CD4-positive, alpha-beta T cell treated with Interleukin-15 for 1 hour (primary cell): ENCODE measurements at regions not wholly inside any gene's neighbourhood (a gene's known extent, or its start where the extent isn't known, plus 50 kb on each side); places are given as distances from the start of the nearest gene placed in this dataset.
"Not testable (repeated sequence)": the region's sequence is repeated elsewhere in the genome, so short reads cannot be mapped to it uniquely, and the experiment has no call there.

Experiments
- DNase-seq: peaks from one replicate; pipeline ENCODE4 v3.0.0-alpha.2; 2020

- DNase-seq = no peak
These were observed 148.0 kb upstream of the SLC6A11 start for GRCh38 chr3:10667901-10668476.

DNA sequence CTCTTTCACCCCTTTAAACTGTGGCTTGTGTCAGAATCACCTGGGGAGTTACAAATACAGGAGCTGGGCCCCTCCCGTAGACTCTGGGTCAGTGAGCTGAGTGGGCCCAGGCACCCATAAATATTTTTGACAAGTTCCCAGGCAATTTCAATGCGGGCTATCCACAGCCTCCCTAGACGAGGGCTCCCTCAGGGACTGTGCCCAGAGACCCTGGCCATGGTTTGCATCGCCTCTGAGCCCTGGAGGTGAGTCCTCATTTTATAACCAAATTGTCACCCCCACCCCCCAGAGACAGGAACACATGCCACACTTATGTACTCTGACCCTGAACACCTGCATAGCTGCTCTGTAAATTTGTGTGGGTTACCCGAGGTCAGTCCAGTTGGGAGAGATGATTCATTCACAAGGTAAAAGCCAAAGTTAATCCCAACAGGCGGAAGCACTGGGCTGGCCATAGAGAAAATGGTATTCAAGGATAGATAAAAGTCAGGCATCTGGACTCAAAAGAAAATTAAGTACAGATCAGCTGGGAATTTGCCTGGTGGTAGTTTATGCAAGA, 146.5 kb upstream of the SLC6A11 start:
- no peak for DNase-seq

GRCh38 chr3:10672422-10672821, 143.6 kb upstream of the SLC6A11 start:
- no peak for DNase-seq

- DNase-seq = no peak
These were observed 141.4 kb upstream of the SLC6A11 start for GRCh38 chr3:10674578-10674977.

- no peak for DNase-seq
These were observed 139.1 kb upstream of the SLC6A11 start for GRCh38 chr3:10676905-10677304.

DNA sequence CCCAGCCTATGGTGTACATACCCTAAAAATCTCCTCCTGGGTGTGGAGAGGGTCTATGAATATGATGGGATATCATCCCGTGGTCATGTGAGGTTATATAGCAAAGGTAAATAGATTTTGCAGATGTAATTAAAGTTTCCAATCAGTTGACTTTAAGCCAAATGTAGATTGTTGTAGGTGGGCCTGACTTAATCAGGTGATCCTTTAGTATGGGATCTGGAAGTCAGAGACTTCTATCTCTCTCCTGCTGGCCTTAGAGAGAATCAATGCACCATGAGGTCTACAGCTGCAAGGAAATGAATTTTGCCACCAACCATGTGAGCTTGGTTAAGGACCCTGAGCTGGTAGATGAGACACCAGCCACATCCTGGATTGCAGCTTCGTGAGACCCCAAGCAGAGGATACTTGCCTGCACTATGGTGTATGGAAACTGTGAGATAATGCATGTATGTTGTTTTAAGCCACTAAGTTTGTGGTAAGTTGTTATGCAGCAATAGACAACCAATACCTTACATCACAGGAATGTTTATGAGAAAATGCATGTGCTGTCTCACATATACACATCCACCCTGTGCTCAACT, 137.1 kb upstream of the SLC6A11 start:
- DNase-seq = no peak

DNA sequence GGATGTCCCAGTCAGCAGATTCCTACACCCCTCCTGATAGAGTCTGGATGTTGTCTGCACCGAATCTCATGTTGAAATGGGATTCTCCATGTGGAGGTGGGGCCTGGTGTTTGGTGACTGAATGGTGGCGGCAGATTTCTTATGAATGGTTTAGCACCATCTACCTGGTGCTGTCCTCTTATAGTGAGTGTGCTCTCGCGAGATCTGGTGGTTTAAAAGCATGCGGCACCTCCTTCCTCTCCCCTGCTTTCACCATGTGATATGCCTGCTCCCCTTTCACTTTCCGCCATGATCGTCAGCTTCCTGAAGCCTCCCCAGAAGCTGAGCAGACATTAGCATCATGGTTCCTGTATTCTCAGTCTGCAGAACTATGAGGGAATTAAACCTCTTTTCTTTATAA, 135.2 kb upstream of the SLC6A11 start:
- DNase-seq = no peak

- DNase-seq = no peak
These were observed 133.3 kb upstream of the SLC6A11 start for GRCh38 chr3:10682692-10683091.

DNA sequence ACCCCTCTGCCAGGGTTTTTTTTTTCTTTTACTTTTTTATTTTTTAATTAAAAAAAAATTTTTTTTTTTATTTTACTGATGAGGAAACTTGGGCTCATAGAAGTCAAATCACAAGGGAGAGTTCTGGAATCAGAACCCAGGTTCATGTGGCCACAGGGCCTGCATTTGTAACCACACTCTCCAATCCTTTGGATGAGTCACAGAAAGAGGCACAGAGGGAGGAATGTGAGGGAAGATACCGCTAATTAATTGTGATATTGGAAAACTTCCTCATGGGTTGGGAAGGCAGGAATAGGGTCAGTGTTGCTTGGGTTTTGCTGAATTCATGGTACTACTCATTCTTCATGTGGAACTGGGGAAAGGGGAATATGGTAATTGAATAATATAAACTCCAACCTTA, 132.9 kb upstream of the SLC6A11 start:
- DNase-seq = no peak

GRCh38 chr3:10688126-10688525, 127.9 kb upstream of the SLC6A11 start:
- no peak for DNase-seq

GRCh38 chr3:10688548-10689172, 127.4 kb upstream of the SLC6A11 start:
- DNase-seq = no peak

GRCh38 chr3:10692039-10692622, 123.9 kb upstream of the SLC6A11 start:
- DNase-seq = no peak

DNA sequence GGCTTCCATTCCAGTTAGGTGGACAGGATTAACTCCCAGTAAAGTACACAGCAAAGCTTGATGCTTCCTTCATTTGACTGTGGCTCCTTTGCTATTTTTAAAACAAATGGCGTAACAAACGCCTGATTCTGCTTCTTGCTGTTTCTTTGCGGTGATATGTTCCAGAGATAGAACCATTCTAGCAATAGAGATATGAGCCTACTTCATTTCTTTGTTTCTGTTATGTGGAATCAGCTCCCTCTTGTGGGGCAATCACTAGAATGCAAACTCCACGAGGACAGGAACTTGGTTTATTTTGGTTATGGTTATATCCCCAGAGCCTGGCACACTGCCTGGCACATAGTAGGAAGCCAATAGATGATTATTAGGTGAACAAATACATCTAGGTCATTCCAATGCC, 122.6 kb upstream of the SLC6A11 start:
- no peak for DNase-seq

DNA sequence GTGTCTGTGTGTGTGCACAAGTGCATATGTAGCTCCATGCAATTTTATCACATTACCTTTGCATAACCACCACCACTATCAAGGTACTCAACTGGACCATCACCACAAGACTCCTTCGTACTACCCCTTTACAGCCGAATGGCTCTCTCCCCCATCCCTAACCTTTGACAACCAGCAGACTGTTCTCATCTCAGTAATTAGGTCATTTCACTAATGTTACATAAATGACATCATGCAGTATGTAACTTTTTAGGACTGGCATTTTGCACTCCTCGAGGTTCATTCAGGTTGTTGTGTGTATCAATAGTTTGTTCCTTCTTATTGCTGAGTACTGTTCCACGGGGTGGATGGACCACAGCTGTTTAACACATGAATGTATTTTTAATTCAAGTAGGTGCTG, 121.8 kb upstream of the SLC6A11 start:
- no peak for DNase-seq

DNA sequence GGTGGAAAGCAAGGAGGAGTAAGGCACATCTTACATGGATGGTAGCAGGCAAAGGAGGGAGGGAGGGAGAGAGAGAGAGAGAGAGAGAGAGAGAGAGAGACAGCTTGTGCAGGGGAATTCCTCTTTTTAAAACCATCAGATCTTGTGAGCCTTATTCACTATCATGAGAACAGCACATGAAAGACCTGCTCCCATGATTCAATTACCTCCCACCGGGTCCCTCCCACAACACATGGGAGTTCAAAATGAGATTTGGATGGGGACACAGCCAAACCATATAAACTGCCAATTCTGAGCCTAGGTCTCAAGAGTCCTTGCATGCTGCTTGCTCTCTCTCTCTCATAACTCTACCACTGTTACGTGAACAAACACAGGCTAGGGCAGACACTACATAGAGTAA, 120.8 kb upstream of the SLC6A11 start:
- not testable (repeated sequence) for DNase-seq

DNA sequence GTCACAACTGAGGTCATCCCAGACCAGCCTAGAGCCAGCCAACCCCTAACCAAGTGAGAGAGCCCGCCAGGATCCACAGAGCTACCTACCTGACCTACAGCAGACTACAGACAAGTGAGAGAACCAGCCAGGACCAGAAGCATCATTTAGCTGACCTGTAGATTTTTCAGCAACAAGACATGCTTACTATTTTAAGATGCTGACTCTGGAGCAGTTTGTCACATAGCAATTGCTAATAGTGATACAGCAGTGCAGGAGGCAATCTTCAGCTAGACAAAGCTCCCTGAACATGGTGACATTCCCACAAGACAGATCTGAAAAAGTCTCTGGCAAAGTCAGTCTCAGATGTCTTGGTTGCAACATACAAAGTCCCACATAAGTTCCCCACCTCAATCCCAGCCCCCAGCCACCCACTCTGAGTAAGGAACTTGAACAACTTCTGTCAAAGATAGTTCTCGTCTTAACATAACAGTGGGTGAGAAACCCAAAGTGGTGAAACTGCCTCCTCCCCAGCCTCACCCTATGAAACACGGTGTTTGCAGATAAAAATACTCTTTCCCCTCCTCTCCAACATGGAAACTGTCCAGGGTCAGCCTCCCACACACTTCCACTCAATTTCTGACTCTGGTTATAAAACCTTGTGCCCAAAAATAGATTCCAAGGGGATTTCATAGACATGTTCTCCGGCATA, 120.3 kb upstream of the SLC6A11 start:
- DNase-seq = no peak

DNA sequence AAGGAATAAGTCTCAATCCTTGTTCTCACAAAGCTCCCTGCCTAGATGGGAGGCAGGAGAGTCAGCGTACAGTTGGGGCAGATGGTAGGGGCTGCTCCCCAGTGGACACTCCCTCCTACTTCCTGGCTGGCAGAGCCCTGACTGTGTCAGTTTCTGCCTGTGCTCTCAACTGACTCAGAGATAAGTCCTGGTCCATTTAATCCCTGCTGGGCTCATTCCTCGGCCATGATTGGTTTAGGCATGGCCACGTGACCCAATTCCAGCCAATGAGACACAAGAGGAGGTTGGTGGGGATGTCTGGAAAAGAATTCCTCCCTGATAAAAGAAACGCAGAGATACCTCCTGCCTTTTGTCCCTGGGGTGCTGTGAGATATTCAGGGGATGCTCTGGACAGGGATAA, 118.1 kb upstream of the SLC6A11 start:
- DNase-seq = no peak

GRCh38 chr3:10700821-10701220, 115.2 kb upstream of the SLC6A11 start:
- no peak for DNase-seq

GRCh38 chr3:10702961-10703740, 112.9 kb upstream of the SLC6A11 start:
- no peak for DNase-seq

DNA sequence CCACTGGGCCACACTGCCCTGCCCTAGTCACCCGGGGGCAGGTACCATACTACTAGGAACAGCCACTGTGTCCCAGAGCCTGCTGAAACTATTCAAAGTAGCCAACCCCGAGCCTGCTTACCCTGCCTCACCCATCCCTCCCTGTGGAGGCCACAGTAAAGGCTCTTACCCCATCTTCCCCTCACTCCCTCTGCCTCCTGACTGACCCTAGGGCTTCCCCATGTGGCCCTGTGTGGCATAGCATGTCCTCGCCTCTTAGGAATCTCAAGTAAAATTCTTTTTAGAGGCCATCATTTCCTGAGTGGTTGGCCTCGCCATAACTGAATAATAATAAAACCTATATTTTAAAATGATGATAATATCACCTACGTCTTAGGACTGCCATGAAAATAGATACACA, 112.2 kb upstream of the SLC6A11 start:
- no peak for DNase-seq

- no peak for DNase-seq
These were observed 109.8 kb upstream of the SLC6A11 start for GRCh38 chr3:10706156-10706739.

DNA sequence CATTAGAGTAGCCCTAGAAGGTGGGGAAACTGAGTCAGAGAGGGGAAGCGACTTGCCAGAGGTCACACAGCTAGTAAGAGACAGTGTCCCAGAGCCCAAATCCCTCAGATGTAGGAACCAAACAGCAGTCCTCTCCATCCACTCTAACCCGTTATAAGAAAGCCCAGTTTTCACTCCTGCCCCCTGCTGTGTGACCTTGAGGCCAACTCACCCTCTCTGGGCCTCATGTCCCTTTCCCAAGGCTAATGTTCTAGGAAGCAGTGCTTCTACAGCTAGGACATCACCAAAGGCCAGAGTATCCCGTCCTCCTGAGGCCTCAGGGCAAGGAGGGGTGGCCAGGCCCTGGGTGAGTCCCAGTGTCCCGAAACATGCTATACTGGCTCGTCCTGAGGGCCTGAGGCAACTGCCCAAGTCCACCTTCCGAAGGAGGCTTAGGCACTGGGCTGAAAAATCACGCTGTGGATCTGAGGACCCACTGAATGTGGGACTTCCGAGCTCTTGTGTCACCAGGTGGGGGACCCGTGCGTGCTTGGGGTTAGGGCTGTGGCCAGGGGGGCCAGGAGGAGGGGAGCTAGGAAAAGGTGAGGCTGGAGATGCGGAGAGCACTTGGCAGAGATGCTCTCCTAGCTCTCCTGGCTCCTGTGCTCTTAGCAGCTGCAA, 109.2 kb upstream of the SLC6A11 start:
- no peak for DNase-seq
